IMR-90 (cell line): ENCODE measurements at regions not wholly inside any gene's neighbourhood (a gene's known extent, or its start where the extent isn't known, plus 50 kb on each side); places are given as distances from the start of the nearest gene placed in this dataset.
"Not testable (repeated sequence)": the region's sequence is repeated elsewhere in the genome, so short reads cannot be mapped to it uniquely, and the experiment has no call there.

Source experiments
- BHLHE40 ChIP-seq: fragments of 150-350 bp; IDR thresholded peaks from 2 replicates; pipeline ENCODE4 v1.6.1; 2016; ENCODE audit warnings: mild to moderate bottlenecking, low read depth, low read length
- CEBPB ChIP-seq: IDR thresholded peaks from 2 replicates; pipeline ENCODE4 v1.6.1; 2012; ENCODE audit warnings: low read depth, low read length, improper control_type of control experiment
- CHD1 ChIP-seq: IDR thresholded peaks from 2 replicates; pipeline ENCODE4 v1.6.1; 2012; ENCODE audit warnings: low read depth, low read length, improper control_type of control experiment
- CTCF ChIP-seq: conservative IDR thresholded peaks from 2 replicates; pipeline ENCODE4 v1.5.1; 2012; ENCODE audit warnings: mild to moderate bottlenecking, low read depth, low read length, improper control_type of control experiment
- ELK1 ChIP-seq: fragments of 150-350 bp; IDR thresholded peaks from 2 replicates; pipeline ENCODE4 v1.6.1; 2016; ENCODE audit warnings: low read depth, mild to moderate bottlenecking, low read length, moderate library complexity, borderline replicate concordance
- MXI1 ChIP-seq: IDR thresholded peaks from 2 replicates; pipeline ENCODE4 v1.6.1; 2012; ENCODE audit warnings: low read depth, mild to moderate bottlenecking, low read length, moderate library complexity, borderline replicate concordance
- NFE2L2 ChIP-seq: fragments of 150-350 bp; IDR thresholded peaks from 2 replicates; pipeline ENCODE4 v1.6.1; 2016; ENCODE audit warnings: low read depth, mild to moderate bottlenecking, low read length
- POLR2A ChIP-seq: IDR thresholded peaks from 2 replicates; pipeline ENCODE4 v1.6.1; 2012; ENCODE audit warnings: mild to moderate bottlenecking, low read depth, low read length
- RFX5 ChIP-seq: IDR thresholded peaks from 2 replicates; pipeline ENCODE4 v1.8.0; 2012; ENCODE audit warnings: low read depth, mild to moderate bottlenecking, low read length, moderate library complexity

- TF ChIP-seq CTCF, RFX5, POLR2A, CEBPB, BHLHE40, NFE2L2, ELK1, CHD1, MXI1: not testable (repeated sequence)
Measured at GRCh38 chr10:48084446-48084845, 84.9 kb upstream of the FAM25C start.
